GM19023 (cell line): ENCODE measurements at regions not wholly inside any gene's neighbourhood (a gene's known extent, or its start where the extent isn't known, plus 50 kb on each side); places are given as distances from the start of the nearest gene placed in this dataset.
"Not testable (repeated sequence)": the region's sequence is repeated elsewhere in the genome, so short reads cannot be mapped to it uniquely, and the experiment has no call there.

Experiments used
- ATAC-seq: cut with Tn5 transposase; IDR thresholded peaks from one replicate; pipeline ENCODE4 v1.9.1; 2021; ENCODE audit warnings: mild to moderate bottlenecking, moderate library complexity; ENCODE audit not compliant: unreplicated experiment

GRCh38 chr6:131488780-131489179 lies 84.2 kb upstream of the ARG1 start:
- no peak for ATAC-seq

GRCh38 chr6:131490441-131490840 lies 82.6 kb upstream of the ARG1 start:
- ATAC-seq, result no peak

- ATAC-seq, result no peak
These were observed 80.0 kb upstream of the ARG1 start for GRCh38 chr6:131492932-131493573.

- ATAC-seq, result not testable (repeated sequence)
These were observed 68.6 kb upstream of the ARG1 start for GRCh38 chr6:131504387-131504786.

- ATAC-seq, result peak; percentile 97
These were observed 62.9 kb upstream of the ARG1 start for GRCh38 chr6:131510094-131510493.

GRCh38 chr6:131510591-131510990 lies 62.4 kb upstream of the ARG1 start:
- no peak for ATAC-seq

- ATAC-seq, result peak; percentile 95
These were observed 53.2 kb upstream of the ARG1 start for GRCh38 chr6:131519670-131520436.
